ENCODE measurements at regions not wholly inside any gene's neighbourhood (a gene's known extent, or its start where the extent isn't known, plus 50 kb on each side); places are given as distances from the start of the nearest gene placed in this dataset.

- H3K27me3 Mint-ChIP-seq (ENCODE audit: low read depth), result no peaks in the 10 kb centered on the region; the same call in 1 of the 2 replicates
- H3K79me2 ChIP-seq (ENCODE audit: insufficient read depth, low read length), result no peaks in the 10 kb centered on the region
- no peak overlapping the region for H3K18ac ChIP-seq (ENCODE audit: insufficient read length, low read depth, low read length)
- H3K4me2 ChIP-seq (ENCODE audit: insufficient read depth, insufficient read length, low read length), result no peak overlapping the region
- H3T11ph ChIP-seq (ENCODE audit: low read length), result no peak overlapping the region
- no peaks in the 10 kb centered on the region for H4K20me1 ChIP-seq (ENCODE audit: control insufficient read depth, insufficient read depth, insufficient read length)
- no peak overlapping the region for H3K9ac ChIP-seq (ENCODE audit: extremely low read depth, insufficient read length, low read length)
- no peak overlapping the region for H3K23ac ChIP-seq (ENCODE audit: insufficient read length, low read depth, low read length)
- no CpG with 5 or more reads among the region's 4 CpGs for WGBS (ENCODE audit: extremely low coverage, insufficient read length, low lambda C conversion rate)
- H4K5ac ChIP-seq (ENCODE audit: insufficient read length, low read depth, low read length), result no peak overlapping the region
- TF ChIP-seq, protein P1, sequence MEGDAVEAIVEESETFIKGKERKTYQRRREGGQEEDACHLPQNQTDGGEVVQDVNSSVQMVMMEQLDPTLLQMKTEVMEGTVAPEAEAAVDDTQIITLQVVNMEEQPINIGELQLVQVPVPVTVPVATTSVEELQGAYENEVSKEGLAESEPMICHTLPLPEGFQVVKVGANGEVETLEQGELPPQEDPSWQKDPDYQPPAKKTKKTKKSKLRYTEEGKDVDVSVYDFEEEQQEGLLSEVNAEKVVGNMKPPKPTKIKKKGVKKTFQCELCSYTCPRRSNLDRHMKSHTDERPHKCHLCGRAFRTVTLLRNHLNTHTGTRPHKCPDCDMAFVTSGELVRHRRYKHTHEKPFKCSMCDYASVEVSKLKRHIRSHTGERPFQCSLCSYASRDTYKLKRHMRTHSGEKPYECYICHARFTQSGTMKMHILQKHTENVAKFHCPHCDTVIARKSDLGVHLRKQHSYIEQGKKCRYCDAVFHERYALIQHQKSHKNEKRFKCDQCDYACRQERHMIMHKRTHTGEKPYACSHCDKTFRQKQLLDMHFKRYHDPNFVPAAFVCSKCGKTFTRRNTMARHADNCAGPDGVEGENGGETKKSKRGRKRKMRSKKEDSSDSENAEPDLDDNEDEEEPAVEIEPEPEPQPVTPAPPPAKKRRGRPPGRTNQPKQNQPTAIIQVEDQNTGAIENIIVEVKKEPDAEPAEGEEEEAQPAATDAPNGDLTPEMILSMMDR (conservative IDR thresholded peaks at IDR 0.05), result no peak
- H3K9me3 Mint-ChIP-seq, result peaks cover 4 to 7% of the 10 kb centered on the region in 2 experiments
- H4K8ac ChIP-seq (replicated peaks; ENCODE audit: insufficient read length, low read depth, low read length), result no peak overlapping the region
- H2BK20ac ChIP-seq (ENCODE audit: low read depth, low read length, poor library complexity, severe bottlenecking), result no peak overlapping the region
- no peak overlapping the region for H2BK5ac ChIP-seq (ENCODE audit: insufficient read length, low read length)
- H3K4me3 Mint-ChIP-seq, result no peak overlapping the region
- H3K4ac ChIP-seq (ENCODE audit: low read depth, low read length), result no peak overlapping the region
- no peak overlapping the region for H2AFZ ChIP-seq (ENCODE audit: low read length)
- H2AK5ac ChIP-seq (ENCODE audit: insufficient read length, low read length), result no peak overlapping the region
- H2BK120ac ChIP-seq (ENCODE audit: low read depth, low read length, poor library complexity, severe bottlenecking), result no peak overlapping the region
- no peaks in the 10 kb centered on the region for H3K27me3 ChIP-seq (ENCODE audit: insufficient read depth, low read length)
- H3K14ac ChIP-seq (ENCODE audit: insufficient read depth, low read length), result no peak overlapping the region
- no peaks in the 10 kb centered on the region for H3K79me1 ChIP-seq (ENCODE audit: insufficient read depth, low read depth, low read length, poor library complexity, severe bottlenecking)
- H4K91ac ChIP-seq (ENCODE audit: insufficient read length, low read depth, low read length), result no peak overlapping the region
- H2BK12ac ChIP-seq (ENCODE audit: insufficient read length, low read depth, low read length), result no peak overlapping the region
- H3K9me3 ChIP-seq (ENCODE audit: control insufficient read depth, low read depth, low read length), result no peaks in the 10 kb centered on the region
- no peak overlapping the region for H3K27ac ChIP-seq (ENCODE audit: insufficient read length, low read depth, low read length)
- H3K23me2 ChIP-seq (ENCODE audit: insufficient read length, low read depth, low read length, poor library complexity, severe bottlenecking), result no peaks in the 10 kb centered on the region
- no peak overlapping the region for H2BK15ac ChIP-seq (ENCODE audit: low read depth, low read length)
- H3K56ac ChIP-seq (ENCODE audit: insufficient read length, low read depth, low read length), result no peak overlapping the region
- DNase-seq, result no peak
- H3K4me1 ChIP-seq (ENCODE audit: insufficient read depth, low read length), result no peaks in the 10 kb centered on the region; the same call in 1 of the 2 replicates
- H3K36me3 Mint-ChIP-seq (ENCODE audit: insufficient read depth in 1 of 3, low read depth in 3 of 3), result peaks cover 0 to 6% (median 0%) of the 10 kb centered on the region in 3 experiments; a peak in 3 of 7 replicates
- H3K27ac Mint-ChIP-seq, result no peak overlapping the region
- H3K4me1 Mint-ChIP-seq, result peaks cover 0 to 10% of the 10 kb centered on the region in 2 experiments; a peak in 2 of 4 replicates
Observed at GRCh38 chr15:45921376-45921775, 286.5 kb downstream of the SQOR start.

Data from H9 (cell line).